ENCODE measurements at regions not wholly inside any gene's neighbourhood (a gene's known extent, or its start where the extent isn't known, plus 50 kb on each side); places are given as distances from the start of the nearest gene placed in this dataset.

- DNase-seq (ENCODE audit: low read depth) = no peak
Observed at GRCh38 chr13:89603187-89603586, 1744.3 kb upstream of the MIR17HG start.

- no peak for DNase-seq (ENCODE audit: low read depth)
Observed at GRCh38 chr13:89609318-89609717, 1738.2 kb upstream of the MIR17HG start.

- no peak for DNase-seq (ENCODE audit: low read depth)
Observed at GRCh38 chr13:89610331-89610730, 1737.2 kb upstream of the MIR17HG start.

GRCh38 chr13:89610881-89611280 lies 1736.6 kb upstream of the MIR17HG start:
- no peak for DNase-seq (ENCODE audit: low read depth)

GRCh38 chr13:89627996-89628395 lies 1719.5 kb upstream of the MIR17HG start:
- no peak for DNase-seq (ENCODE audit: low read depth)

GRCh38 chr13:89628567-89628966 lies 1718.9 kb upstream of the MIR17HG start:
- DNase-seq (ENCODE audit: low read depth) = no peak

GRCh38 chr13:89650226-89650625 lies 1697.3 kb upstream of the MIR17HG start:
- DNase-seq (ENCODE audit: low read depth) = no peak

GRCh38 chr13:89660752-89661151 lies 1686.7 kb upstream of the MIR17HG start:
- DNase-seq (ENCODE audit: low read depth) = no peak

GRCh38 chr13:89673789-89674311 lies 1673.6 kb upstream of the MIR17HG start:
- DNase-seq (ENCODE audit: low read depth) = no peak

GRCh38 chr13:89678466-89679121 lies 1668.9 kb upstream of the MIR17HG start:
- no peak for DNase-seq (ENCODE audit: low read depth)

- DNase-seq (ENCODE audit: low read depth) = no peak
Observed at GRCh38 chr13:89684896-89685295, 1662.6 kb upstream of the MIR17HG start.

GRCh38 chr13:89686171-89686570 lies 1661.3 kb upstream of the MIR17HG start:
- no peak for DNase-seq (ENCODE audit: low read depth)

- no peak for DNase-seq (ENCODE audit: low read depth)
Observed at GRCh38 chr13:89687066-89687465, 1660.4 kb upstream of the MIR17HG start.

GRCh38 chr13:89688918-89689317 lies 1658.6 kb upstream of the MIR17HG start:
- DNase-seq (ENCODE audit: low read depth) = no peak

GRCh38 chr13:89694451-89694850 lies 1653.0 kb upstream of the MIR17HG start:
- DNase-seq (ENCODE audit: low read depth) = no peak

GRCh38 chr13:89695343-89696257 lies 1651.9 kb upstream of the MIR17HG start:
- peak; percentile 49 for DNase-seq (ENCODE audit: low read depth)

- DNase-seq (ENCODE audit: low read depth) = no peak
Observed at GRCh38 chr13:89701913-89702312, 1645.6 kb upstream of the MIR17HG start.

- DNase-seq (ENCODE audit: low read depth) = no peak
Observed at GRCh38 chr13:89704040-89704439, 1643.4 kb upstream of the MIR17HG start.

- no peak for DNase-seq (ENCODE audit: low read depth)
Observed at GRCh38 chr13:89708013-89708412, 1639.5 kb upstream of the MIR17HG start.

- DNase-seq (ENCODE audit: low read depth) = no peak
Observed at GRCh38 chr13:89721216-89721615, 1626.3 kb upstream of the MIR17HG start.

GRCh38 chr13:89726690-89727435 lies 1620.6 kb upstream of the MIR17HG start:
- DNase-seq (ENCODE audit: low read depth) = no peak

- no peak for DNase-seq (ENCODE audit: low read depth)
Observed at GRCh38 chr13:89733829-89734228, 1613.7 kb upstream of the MIR17HG start.

Measured in CMK (cell line).